Kidney tubule cell (primary cell): ENCODE measurements at regions not wholly inside any gene's neighbourhood (a gene's known extent, or its start where the extent isn't known, plus 50 kb on each side); places are given as distances from the start of the nearest gene placed in this dataset.

Source experiments
- DNase-seq: peaks from one replicate; pipeline ENCODE4 v3.0.0-alpha.2; 2018; ENCODE audit warnings: low spot score

- no peak for DNase-seq
Measured at GRCh38 chr16:72406390-72406789, 234.4 kb upstream of the PMFBP1 start.

DNA sequence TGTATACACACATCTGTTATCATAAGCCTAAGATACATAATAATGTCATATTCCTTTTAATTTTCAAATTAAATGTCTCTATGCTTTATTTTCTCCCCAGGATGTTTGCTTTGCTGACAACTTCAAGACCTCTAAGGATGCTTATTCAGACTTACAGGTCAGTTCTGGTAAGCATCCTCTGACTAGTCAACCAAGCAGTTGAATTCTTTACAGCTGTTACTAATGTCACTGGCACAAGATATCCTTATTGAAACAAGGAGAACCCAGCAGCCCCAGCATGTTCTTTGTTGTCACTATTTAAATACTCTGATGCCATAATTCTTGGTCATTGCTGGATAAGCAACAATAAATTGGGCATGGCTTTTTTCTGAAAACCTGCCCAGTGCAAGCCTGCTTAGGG lies 232.3 kb upstream of the PMFBP1 start:
- peak; percentile 31 for DNase-seq

- no peak for DNase-seq
Measured at GRCh38 chr16:72401084-72401361, 229.1 kb upstream of the PMFBP1 start.

DNA sequence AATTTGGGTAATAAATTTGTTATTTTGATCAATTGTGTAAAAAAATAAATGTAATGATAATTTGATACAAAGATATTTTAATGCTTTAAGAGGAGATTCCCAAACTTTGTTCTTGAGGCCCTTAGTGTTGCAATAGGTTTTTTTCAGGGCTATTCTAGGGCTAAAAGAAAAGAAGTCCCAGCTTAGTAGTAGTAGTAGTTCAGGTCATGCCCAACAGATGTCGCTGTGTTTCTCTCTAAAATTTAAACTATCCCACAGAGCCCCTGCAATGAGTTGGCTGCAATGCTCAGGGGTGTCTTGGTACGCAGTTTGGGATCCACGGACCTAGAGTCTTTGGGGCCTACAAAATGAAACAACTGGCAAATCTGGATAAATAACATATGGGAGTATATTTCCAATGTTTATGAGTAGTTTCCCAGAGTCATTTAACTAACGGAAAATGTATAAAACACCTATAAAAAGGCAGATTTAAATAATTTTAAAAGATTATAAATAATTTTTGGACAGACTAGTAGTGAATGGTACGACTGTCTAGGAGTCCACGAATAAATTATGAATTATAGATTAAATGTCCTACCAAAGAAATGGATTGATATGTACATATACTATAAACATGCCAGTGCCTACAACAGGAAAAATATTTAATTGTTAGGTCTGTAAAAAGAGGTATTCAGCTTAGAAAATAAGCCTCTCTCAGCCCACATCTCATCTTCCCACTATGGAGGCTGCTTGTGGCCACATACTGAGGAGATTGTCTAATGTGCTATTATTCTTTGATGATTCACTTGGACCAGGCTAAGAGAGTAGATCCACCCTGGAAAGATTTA lies 228.5 kb upstream of the PMFBP1 start:
- DNase-seq = peak; percentile 48

- no peak for DNase-seq
Measured at GRCh38 chr16:72399811-72400210, 227.9 kb upstream of the PMFBP1 start.

- DNase-seq = no peak
Measured at GRCh38 chr16:72397876-72398275, 225.9 kb upstream of the PMFBP1 start.

DNA sequence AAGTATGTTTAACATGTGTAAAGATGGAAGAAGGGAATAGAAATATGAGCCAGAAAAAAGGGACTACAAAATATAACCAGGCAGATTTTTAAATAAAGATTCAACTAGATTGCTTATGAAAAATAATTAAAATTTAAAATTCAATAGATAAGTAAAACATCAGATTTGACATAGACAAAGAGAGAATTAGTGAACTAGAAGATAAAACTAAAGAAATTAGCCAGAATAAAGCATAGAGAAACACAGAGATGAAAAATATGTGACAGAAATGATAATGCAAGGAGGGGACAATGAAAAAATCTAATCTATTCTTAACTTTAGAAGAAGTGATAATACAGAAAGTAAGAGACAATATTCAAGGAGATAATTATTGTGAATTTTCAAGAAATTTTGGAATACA lies 222.6 kb upstream of the PMFBP1 start:
- no peak for DNase-seq

- no peak for DNase-seq
Measured at GRCh38 chr16:72389791-72390190, 217.8 kb upstream of the PMFBP1 start.

- DNase-seq = no peak
Measured at GRCh38 chr16:72388007-72388406, 216.1 kb upstream of the PMFBP1 start.

DNA sequence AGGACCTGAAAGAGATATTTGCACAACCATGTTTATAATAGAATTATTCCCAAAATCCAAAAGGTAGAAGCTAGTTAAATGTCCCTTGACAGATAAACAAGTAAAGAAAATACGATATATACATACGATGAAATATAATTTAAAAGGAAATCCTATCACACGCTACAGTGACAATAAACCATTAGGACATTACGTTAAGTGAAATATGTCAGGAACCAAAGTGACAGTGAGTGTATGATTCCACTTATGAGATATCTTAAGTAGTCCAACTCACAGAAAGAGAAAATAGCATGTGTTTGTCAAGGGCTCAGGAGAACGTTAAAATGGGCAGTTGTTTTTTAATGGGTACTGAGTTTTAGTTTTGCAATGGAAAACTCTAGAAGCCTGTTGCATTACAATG lies 212.7 kb upstream of the PMFBP1 start:
- no peak for DNase-seq

DNA sequence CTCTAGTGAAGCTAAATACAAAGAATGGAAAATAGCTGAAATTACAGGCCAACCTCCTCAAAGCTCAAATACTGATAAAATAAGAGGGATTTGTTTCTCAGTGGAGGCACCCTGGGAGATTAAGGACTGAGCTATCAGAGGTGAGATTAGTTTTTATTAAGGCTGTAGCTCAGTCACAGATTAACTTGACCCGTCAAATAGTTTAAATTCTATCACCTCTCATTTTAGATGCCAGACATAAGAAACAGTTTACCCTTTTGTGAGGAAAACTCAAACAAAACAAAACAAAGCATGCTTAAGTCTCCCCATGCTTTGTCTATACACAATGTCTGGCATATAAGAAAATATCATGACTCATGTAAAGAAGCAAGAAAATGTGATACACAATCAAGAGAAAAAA lies 208.3 kb upstream of the PMFBP1 start:
- peak; percentile 34 for DNase-seq

DNA sequence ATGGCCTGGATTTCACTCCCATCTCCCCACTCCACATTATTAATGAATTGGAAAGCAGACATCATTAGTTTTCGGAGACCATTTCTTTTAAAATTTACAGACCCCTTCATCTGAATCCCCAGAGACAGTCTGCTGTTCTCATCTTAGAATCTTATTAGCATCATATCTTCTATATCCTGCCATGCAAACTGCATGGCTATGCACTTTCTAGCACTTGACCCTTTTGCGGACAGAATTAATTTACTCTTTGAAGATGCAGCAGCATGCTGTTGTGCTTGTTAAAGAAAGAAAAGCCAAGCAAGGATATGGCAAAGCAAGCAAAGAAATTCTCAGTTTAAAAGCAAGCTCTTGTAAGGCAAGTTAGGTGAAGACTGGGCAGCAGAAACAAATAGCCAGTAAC lies 201.2 kb upstream of the PMFBP1 start:
- DNase-seq = no peak

- DNase-seq = peak; percentile 39
Measured at GRCh38 chr16:72372087-72373045, 200.4 kb upstream of the PMFBP1 start.

GRCh38 chr16:72371307-72372086 lies 199.5 kb upstream of the PMFBP1 start:
- peak; percentile 95 for DNase-seq

GRCh38 chr16:72369274-72369673 lies 197.3 kb upstream of the PMFBP1 start:
- DNase-seq = no peak

GRCh38 chr16:72367851-72368250 lies 195.9 kb upstream of the PMFBP1 start:
- no peak for DNase-seq

DNA sequence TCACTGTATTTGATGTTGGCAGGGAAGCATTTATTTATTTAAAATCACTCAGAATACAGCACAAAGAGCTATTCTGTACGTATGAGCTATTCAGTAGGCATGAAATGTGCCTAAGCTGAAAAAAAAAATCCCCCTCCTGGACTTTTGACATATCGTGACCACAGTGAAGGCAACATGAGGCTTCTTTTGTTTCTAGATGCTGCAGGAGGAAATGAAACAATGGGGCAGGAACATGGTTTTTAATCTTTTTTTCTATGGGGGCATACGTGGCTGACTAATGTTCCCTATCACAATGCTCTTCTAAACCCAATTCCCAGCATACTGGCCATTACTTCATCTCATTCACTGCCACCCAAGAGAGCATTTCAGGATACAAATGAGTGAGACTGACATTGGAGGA lies 191.0 kb upstream of the PMFBP1 start:
- peak; percentile 33 for DNase-seq

- DNase-seq = peak; percentile 53
Measured at GRCh38 chr16:72362476-72362875, 190.5 kb upstream of the PMFBP1 start.

- no peak for DNase-seq
Measured at GRCh38 chr16:72357910-72358309, 186.0 kb upstream of the PMFBP1 start.

GRCh38 chr16:72355561-72355960 lies 183.6 kb upstream of the PMFBP1 start:
- DNase-seq = no peak

DNA sequence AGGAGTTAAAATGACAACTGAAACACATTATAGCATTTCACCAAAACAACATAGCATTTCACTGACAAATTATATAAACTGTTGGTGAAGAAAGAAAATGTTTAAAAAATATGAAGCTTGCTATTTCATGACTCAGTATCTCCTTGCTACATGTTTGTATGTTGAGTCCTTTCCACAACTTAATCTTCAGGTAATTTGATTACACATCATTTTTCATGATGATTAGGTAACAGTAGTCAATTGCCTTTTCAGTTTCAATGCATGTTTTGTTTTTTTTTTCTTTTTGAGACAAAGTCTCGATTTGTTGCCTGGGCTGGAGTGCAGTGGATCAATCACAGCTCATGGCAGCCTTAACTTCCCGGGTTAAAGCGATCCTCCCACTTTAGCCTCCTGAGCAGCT lies 177.8 kb upstream of the PMFBP1 start:
- DNase-seq = no peak

DNA sequence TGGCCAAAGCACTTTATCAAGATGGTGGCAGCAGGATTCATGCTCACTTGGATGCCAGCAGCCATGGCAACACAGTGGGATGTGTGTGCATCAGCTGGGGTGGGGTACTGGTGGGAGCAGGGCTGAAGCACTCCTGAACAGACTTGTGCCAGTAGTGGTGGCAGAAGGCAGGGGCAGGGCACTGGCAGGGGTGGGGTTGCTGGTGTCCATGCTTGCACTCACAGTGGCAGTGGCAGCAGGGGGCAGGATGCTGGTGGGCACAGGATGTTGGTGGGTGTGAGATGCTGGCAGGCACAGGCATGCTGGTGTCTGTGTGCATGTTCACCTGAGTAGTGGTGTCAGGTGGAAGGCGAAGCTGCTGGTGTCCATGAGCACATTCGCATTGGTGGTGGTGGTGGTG lies 161.0 kb upstream of the PMFBP1 start:
- DNase-seq = no peak

GRCh38 chr16:72324578-72324977 lies 152.6 kb upstream of the PMFBP1 start:
- DNase-seq = no peak
